Endothelial cell of umbilical vein (primary cell): ENCODE measurements at regions not wholly inside any gene's neighbourhood (a gene's known extent, or its start where the extent isn't known, plus 50 kb on each side); places are given as distances from the start of the nearest gene placed in this dataset.

Experiments used
- BruUV-seq: library from RNA; stranded (reverse); fragments of 400-500 nt; replicated peaks from 2 replicates; lab custom pipeline; 2021; lab: Mats Ljungman, UMichigan
- CTCF ChIA-PET: fragments of 300-600, 350-600 bp; sonication (Branson Sonifier 250); formaldehyde crosslinking; loops from one replicate; lab custom pipeline; 2021; ENCODE audit warnings: antibody characterized with exemption, inconsistent platforms; lab: Charles Lee
- POLR2A ChIA-PET: fragments of 300-600, 350-600 bp; sonication (Branson Sonifier 250); formaldehyde crosslinking; loops from one replicate; lab custom pipeline; 2021; ENCODE audit warnings: antibody characterized with exemption, inconsistent platforms; lab: Charles Lee
- DNase-seq: peaks from one replicate; pipeline ENCODE4 v3.0.0-alpha.2; 2011; ENCODE audit warnings: low read depth, low spot score
- FAIRE-seq: peaks from 2 replicates; lab custom pipeline; 2011; peaks lifted over from hg19 to GRCh38; lab: Jason Lieb, UNC
- H2AFZ ChIP-seq: 2 replicates; pipeline ENCODE4 v1.6.0; 2012; ENCODE audit warnings: low read depth, low read length, control low read depth, inconsistent platforms
- H3K27ac ChIP-seq: 2 replicates; pipeline ENCODE4 v1.5.1; 2011; ENCODE audit warnings: low read depth, mild to moderate bottlenecking, control low read depth, low read length, moderate library complexity; ENCODE audit not compliant: insufficient read depth
- H3K27me3 ChIP-seq, 2 experiments: 2 replicates each; pipeline versions ENCODE4 v1.6.0 to v1.6.1; 2011; ENCODE audit warnings: low read length in 2 of 2, mixed read lengths in 1 of 2; ENCODE audit not compliant: control insufficient read depth in 2 of 2, insufficient read depth in 2 of 2
- H3K36me3 ChIP-seq, 2 experiments: 2 replicates in 1 of 2; 3 replicates in 1 of 2; pipeline ENCODE4 v1.5.1; 2011; ENCODE audit warnings: low read length in 2 of 2, mild to moderate bottlenecking in 1 of 2, moderate library complexity in 1 of 2; ENCODE audit not compliant: control insufficient read depth in 2 of 2, insufficient read depth in 2 of 2; ENCODE audit errors: extremely low read depth in 1 of 2
- H3K4me1 ChIP-seq: 3 replicates; pipeline ENCODE4 v1.5.1; 2011; ENCODE audit warnings: mild to moderate bottlenecking, low read length; ENCODE audit not compliant: control insufficient read depth, insufficient read depth; ENCODE audit errors: extremely low read depth
- H3K4me2 ChIP-seq: 2 replicates; pipeline ENCODE4 v1.6.1; 2011; ENCODE audit warnings: low read length, control low read depth, mixed read lengths; ENCODE audit not compliant: insufficient read depth
- H3K4me3 ChIP-seq, 3 experiments: fragments of 200-600 bp in 1 of 3; sonication (generic), shearing (Covaris generic) in 1 of 3; replicated peaks in 1 of 3; 2 replicates each; pipeline ENCODE4 v1.5.1; 2011 to 2016; ENCODE audit warnings: control low read depth in 3 of 3, low read length in 3 of 3, mild to moderate bottlenecking in 2 of 3, inconsistent platforms in 1 of 3, low read depth in 1 of 3, moderate library complexity in 1 of 3; ENCODE audit not compliant: insufficient read depth in 1 of 3
- H3K79me2 ChIP-seq: 2 replicates; pipeline ENCODE4 v1.6.0; 2012; ENCODE audit warnings: low read length, inconsistent platforms; ENCODE audit not compliant: control insufficient read depth, insufficient read depth
- H3K9ac ChIP-seq: replicated peaks from 2 replicates; pipeline ENCODE3; 2011; ENCODE audit warnings: low read length, control low read depth; ENCODE audit not compliant: insufficient read depth; ENCODE audit errors: extremely low read depth
- H3K9me1 ChIP-seq: replicated peaks from 3 replicates; pipeline ENCODE4 v1.6.0; 2011; ENCODE audit warnings: mild to moderate bottlenecking, low read length; ENCODE audit not compliant: control insufficient read depth, insufficient read depth; ENCODE audit errors: extremely low read depth
- H3K9me3 ChIP-seq: replicated peaks from 2 replicates; pipeline ENCODE4 v1.5.1; 2012; ENCODE audit warnings: low read length, inconsistent platforms; ENCODE audit not compliant: control insufficient read depth, insufficient read depth
- H4K20me1 ChIP-seq: replicated peaks from 2 replicates; pipeline ENCODE3; 2011; ENCODE audit warnings: mild to moderate bottlenecking, low read length; ENCODE audit not compliant: control insufficient read depth, insufficient read depth; ENCODE audit errors: extremely low read depth
- CTCF ChIP-seq, 2 donors: IDR thresholded peaks; 1 replicate in 1 of 2; 2 replicates in 1 of 2; pipeline ENCODE4 v1.5.1; 2011; ENCODE audit warnings: low read length in 2 of 2, mild to moderate bottlenecking in 2 of 2, moderate library complexity in 2 of 2, control low read depth in 1 of 2, inconsistent platforms in 1 of 2, low read depth in 1 of 2; ENCODE audit not compliant: insufficient read depth in 1 of 2; ENCODE audit errors: extremely low read depth in 1 of 2
- EZH2 ChIP-seq: IDR thresholded peaks from 2 replicates; pipeline ENCODE4 v1.6.1; 2012; ENCODE audit warnings: borderline replicate concordance, low read depth, mild to moderate bottlenecking, moderate library complexity, low read length, inconsistent platforms; ENCODE audit not compliant: severe bottlenecking
- FOS ChIP-seq: IDR thresholded peaks from 2 replicates; pipeline ENCODE4 v1.6.1; 2011; ENCODE audit warnings: mild to moderate bottlenecking, low read length, moderate library complexity, borderline replicate concordance; ENCODE audit not compliant: insufficient read depth
- GATA2 ChIP-seq: IDR thresholded peaks from 2 replicates; pipeline ENCODE4 v1.7.0; 2011; ENCODE audit warnings: low read depth, mild to moderate bottlenecking, moderate library complexity, mixed read lengths, low read length; ENCODE audit not compliant: insufficient read length, insufficient read depth
- JUN ChIP-seq: IDR thresholded peaks from 2 replicates; pipeline ENCODE4 v1.6.1; 2011; ENCODE audit warnings: borderline replicate concordance, low read depth; ENCODE audit not compliant: insufficient read length, insufficient read depth
- MAX ChIP-seq: IDR thresholded peaks from 2 replicates; pipeline ENCODE4 v1.6.1; 2011; ENCODE audit not compliant: insufficient read depth, insufficient read length
- MYC ChIP-seq: IDR thresholded peaks from one replicate; pipeline ENCODE4 v1.6.1; 2011; ENCODE audit warnings: mild to moderate bottlenecking, low read depth, low read length
- POLR2A ChIP-seq: IDR thresholded peaks from 2 replicates; pipeline ENCODE4 v1.6.1; 2012; ENCODE audit warnings: low read depth, mild to moderate bottlenecking, control low read depth, low read length
- POLR2AphosphoS5 ChIP-seq: IDR thresholded peaks from 2 replicates; pipeline ENCODE4 v1.6.1; 2012; ENCODE audit warnings: low read depth, mild to moderate bottlenecking, control low read depth, low read length, moderate library complexity; ENCODE audit not compliant: insufficient read depth
- dilution Hi-C: fragments of 300-500 bp; cut with MboI; formaldehyde crosslinking; loops from one replicate; pipeline ENCODE4 v1.15.0; 2019; ENCODE audit warnings: low sequenced_read_pairs; ENCODE audit not compliant: extremely low pct_ligation_motif_present
- intact Hi-C: fragments of 100-400 bp; cut with micrococcal nuclease; formaldehyde crosslinking; loops from one replicate; pipeline ENCODE4 v1.10.0; 2022

- no peak overlapping the region for H3K4me3 ChIP-seq
These were observed 157.0 kb upstream of the OLIG3 start for GRCh38 chr6:137651178-137651577.

GRCh38 chr6:137651591-137652335 is 157.6 kb upstream of the OLIG3 start:
- no peak overlapping the region for H2AFZ ChIP-seq
- FAIRE-seq (no peak), DNase-seq (no peak)
- ChIA-PET POLR2A (no interaction called here), CTCF (interaction anchor here (2.0 kb wide), 1 partner anchor 9 kb away, joined by 7 read pairs; no protein-coding TSS in a partner anchor)
- no peaks in the 10 kb centered on the region for H3K36me3 ChIP-seq
- H3K4me2 ChIP-seq = no peak overlapping the region
- no peak overlapping the region for H3K9ac ChIP-seq
- TF ChIP-seq FOS (no peak), EZH2 (no peak), JUN (no peak), MYC (no peak), CTCF (IDR thresholded peaks at IDR 0.05; ENCODE audit: extremely low read depth in 1 of 2, insufficient read depth in 1 of 2, low read depth in 1 of 2, low read length in 2 of 2) (no peak), MAX (no peak), POLR2AphosphoS5 (no peak), GATA2 (no peak), POLR2A (no peak)
- no peaks in the 10 kb centered on the region for H4K20me1 ChIP-seq
- intact Hi-C loops (no loop called here), dilution Hi-C loops (no loop called here)
- H3K9me1 ChIP-seq = no peaks in the 10 kb centered on the region
- no peak overlapping the region for H3K4me3 ChIP-seq
- no peaks in the 10 kb centered on the region for H3K27me3 ChIP-seq
- no peaks in the 10 kb centered on the region for H3K9me3 ChIP-seq
- no peaks in the 10 kb centered on the region for H3K4me1 ChIP-seq
- no peak overlapping the region for H3K27ac ChIP-seq
- BruUV-seq = no TSS peak
- H3K79me2 ChIP-seq = no peaks in the 10 kb centered on the region

More at GRCh38 chr6:137651178-137651577, 157.0 kb upstream of the OLIG3 start:
- DNase-seq (no peak), FAIRE-seq (no peak)
- Histone ChIP-seq H3K79me2 (no peaks in the 10 kb centered on the region), H3K27me3 (no peaks in the 10 kb centered on the region), H3K4me1 (no peaks in the 10 kb centered on the region), H3K9ac (no peak overlapping the region), H3K4me2 (no peak overlapping the region), H2AFZ (no peak overlapping the region), H3K9me3 (no peaks in the 10 kb centered on the region), H4K20me1 (no peaks in the 10 kb centered on the region), H3K27ac (no peak overlapping the region), H3K36me3 (no peaks in the 10 kb centered on the region), H3K9me1 (no peaks in the 10 kb centered on the region)
- TF ChIP-seq POLR2AphosphoS5 (no peak), GATA2 (no peak), MYC (no peak), POLR2A (no peak), FOS (no peak), JUN (no peak), EZH2 (no peak), MAX (no peak)
- BruUV-seq = no TSS peak
- intact Hi-C loops (no loop called here), dilution Hi-C loops (no loop called here)
- ChIA-PET POLR2A (no interaction called here), CTCF (interaction anchor here (2.0 kb wide), 1 partner anchor 10 kb away, joined by 7 read pairs; no protein-coding TSS in a partner anchor)
